ENCODE measurements at regions not wholly inside any gene's neighbourhood (a gene's known extent, or its start where the extent isn't known, plus 50 kb on each side); places are given as distances from the start of the nearest gene placed in this dataset.

- TF ChIP-seq ZNF692 (tag by site-specific recombination; IDR thresholded peaks at IDR 0.05) (no peak), ZNF148 (tag by site-specific recombination; IDR thresholded peaks at IDR 0.05; ENCODE audit: borderline replicate concordance) (no peak), ZNF274 (IDR thresholded peaks at IDR 0.05; ENCODE audit: low read length) (no peak), ZNF274 (tag by site-specific recombination; IDR thresholded peaks at IDR 0.05; ENCODE audit: borderline replicate concordance) (no peak), ZNF629 (tag by site-specific recombination; IDR thresholded peaks at IDR 0.05) (no peak)
- Histone ChIP-seq H3K36me3 (ENCODE audit: control insufficient read depth in 2 of 2, insufficient read depth in 1 of 2, low read length in 2 of 2) (no peaks in the 10 kb centered on the region), H3K9me3 (ENCODE audit: control insufficient read depth, insufficient read depth, low read depth, low read length) (no peaks in the 10 kb centered on the region), H3K4me3 (ENCODE audit: low read depth, low read length) (no peak overlapping the region), H3K27ac (ENCODE audit: extremely low read depth, low read depth, low read length) (no peak overlapping the region), H3K4me1 (ENCODE audit: control insufficient read depth, insufficient read depth, low read length) (peaks cover 5% of the 10 kb centered on the region)
- POLR2A ChIA-PET: no interaction called here
- CTCF ChIA-PET: interaction anchor here (1.0 kb wide), 1 partner anchor 35 kb away, joined by 3 read pairs; no protein-coding TSS in a partner anchor
Observed at GRCh38 chr13:34867590-34867989, 74.5 kb upstream of the NBEA start.

GRCh38 chr13:34868733-34869132, 73.3 kb upstream of the NBEA start:
- H3K4me1 ChIP-seq (ENCODE audit: control insufficient read depth, insufficient read depth, low read length): peaks cover 3% of the 10 kb centered on the region
- no peak overlapping the region for H3K27ac ChIP-seq (ENCODE audit: extremely low read depth, low read depth, low read length)
- ChIA-PET CTCF (no interaction called here), POLR2A (no interaction called here)
- H3K4me3 ChIP-seq (ENCODE audit: low read depth, low read length): no peak overlapping the region
- no peak for TF ChIP-seq INSM2 (tag by site-specific recombination; IDR thresholded peaks at IDR 0.05)
- TF ChIP-seq ELK4 (IDR thresholded peaks at IDR 0.05; ENCODE audit: borderline replicate concordance, low read depth, low read length): no peak
- TF ChIP-seq ZBTB48 (tag by site-specific recombination; IDR thresholded peaks at IDR 0.05): no peak
- no peak for TF ChIP-seq MZF1 (tag by site-specific recombination; IDR thresholded peaks at IDR 0.05; ENCODE audit: borderline replicate concordance)
- TF ChIP-seq KLF9 (tag by site-specific recombination; IDR thresholded peaks at IDR 0.05; ENCODE audit: low read depth): no peak
- TF ChIP-seq ZSCAN30 (tag by site-specific recombination; IDR thresholded peaks at IDR 0.05): no peak
- H3K9me3 ChIP-seq (ENCODE audit: control insufficient read depth, insufficient read depth, low read depth, low read length): no peaks in the 10 kb centered on the region
- H3K36me3 ChIP-seq (ENCODE audit: control insufficient read depth in 2 of 2, insufficient read depth in 1 of 2, low read length in 2 of 2): no peaks in the 10 kb centered on the region

GRCh38 chr13:34869696-34870095, 72.4 kb upstream of the NBEA start:
- H3K36me3 ChIP-seq (ENCODE audit: control insufficient read depth in 2 of 2, insufficient read depth in 1 of 2, low read length in 2 of 2): no peaks in the 10 kb centered on the region
- H3K4me3 ChIP-seq (ENCODE audit: low read depth, low read length): no peak overlapping the region
- H3K4me1 ChIP-seq (ENCODE audit: control insufficient read depth, insufficient read depth, low read length): no peaks in the 10 kb centered on the region
- no peak overlapping the region for H3K27ac ChIP-seq (ENCODE audit: extremely low read depth, low read depth, low read length)
- TF ChIP-seq ZNF560 (tag by site-specific recombination; IDR thresholded peaks at IDR 0.05; ENCODE audit: borderline replicate concordance): no peak
- CTCF ChIA-PET: no interaction called here
- POLR2A ChIA-PET: no interaction called here
- no peaks in the 10 kb centered on the region for H3K9me3 ChIP-seq (ENCODE audit: control insufficient read depth, insufficient read depth, low read depth, low read length)
